ENCODE measurements at regions not wholly inside any gene's neighbourhood (a gene's known extent, or its start where the extent isn't known, plus 50 kb on each side); places are given as distances from the start of the nearest gene placed in this dataset.

GRCh38 chr10:117609796-117610170 lies 67.2 kb downstream of the EMX2 start:
- DNase-seq (no peak), ATAC-seq (no peak)
- no peaks in the 10 kb centered on the region for H3K9me3 ChIP-seq (ENCODE audit: control insufficient read depth, insufficient read depth, low read length)
- no peaks in the 10 kb centered on the region for H3K27me3 ChIP-seq (ENCODE audit: control insufficient read depth, insufficient read depth, low read length)
- Mint-ChIP-seq H3K27ac (no peak overlapping the region), H3K4me1 (no peaks in the 10 kb centered on the region), H3K36me3 (no peaks in the 10 kb centered on the region), H3K27me3 (ENCODE audit: low read depth in 2 of 2) (no peaks in the 10 kb centered on the region), H3K4me3 (no peak overlapping the region), H3K9me3 (no peaks in the 10 kb centered on the region)
- no peaks in the 10 kb centered on the region for H3K36me3 ChIP-seq (ENCODE audit: control insufficient read depth, insufficient read depth, low read length)
- no peak overlapping the region for H3K27ac ChIP-seq (ENCODE audit: low read length)
- no peaks in the 10 kb centered on the region for H3K4me1 ChIP-seq (ENCODE audit: control insufficient read depth, insufficient read depth, low read length)
- TF ChIP-seq CTCF (IDR thresholded peaks at IDR 0.05), result no peak
- no peak overlapping the region for H3K4me3 ChIP-seq (ENCODE audit: low read length)
- WGBS (ENCODE audit: insufficient coverage), result 86% methylated on average over 4 of the region's 4 CpGs
- intact Hi-C loops (cut with micrococcal nuclease), result no loop called here

- H3K27me3 ChIP-seq (ENCODE audit: control insufficient read depth, insufficient read depth, low read length), result no peaks in the 10 kb centered on the region
- Mint-ChIP-seq H3K36me3 (no peaks in the 10 kb centered on the region), H3K9me3 (no peaks in the 10 kb centered on the region), H3K27me3 (ENCODE audit: low read depth in 2 of 2) (no peaks in the 10 kb centered on the region), H3K27ac (no peak overlapping the region), H3K4me3 (no peak overlapping the region), H3K4me1 (no peaks in the 10 kb centered on the region)
- DNase-seq (no peak), ATAC-seq (no peak)
- no peaks in the 10 kb centered on the region for H3K36me3 ChIP-seq (ENCODE audit: control insufficient read depth, insufficient read depth, low read length)
- no peak overlapping the region for H3K4me3 ChIP-seq (ENCODE audit: low read length)
- no peak overlapping the region for H3K27ac ChIP-seq (ENCODE audit: low read length)
- WGBS (ENCODE audit: insufficient coverage), result 54% methylated on average over 4 of the region's 4 CpGs
- H3K9me3 ChIP-seq (ENCODE audit: control insufficient read depth, insufficient read depth, low read length), result no peaks in the 10 kb centered on the region
- no peak for TF ChIP-seq CTCF (IDR thresholded peaks at IDR 0.05)
- intact Hi-C loops (cut with micrococcal nuclease), result no loop called here
- H3K4me1 ChIP-seq (ENCODE audit: control insufficient read depth, insufficient read depth, low read length), result no peaks in the 10 kb centered on the region
Measured at GRCh38 chr10:117610321-117610720, 67.8 kb downstream of the EMX2 start.

GRCh38 chr10:117612113-117612512 lies 69.6 kb downstream of the EMX2 start:
- H3K4me1 Mint-ChIP-seq, result no peaks in the 10 kb centered on the region
- TF ChIP-seq CTCF (IDR thresholded peaks at IDR 0.05), result no peak
- Histone ChIP-seq H3K27me3 (ENCODE audit: control insufficient read depth, insufficient read depth, low read length) (no peaks in the 10 kb centered on the region), H3K27ac (ENCODE audit: low read length) (no peak overlapping the region), H3K4me1 (ENCODE audit: control insufficient read depth, insufficient read depth, low read length) (no peaks in the 10 kb centered on the region), H3K4me3 (ENCODE audit: low read length) (no peak overlapping the region), H3K9me3 (ENCODE audit: control insufficient read depth, insufficient read depth, low read length) (no peaks in the 10 kb centered on the region), H3K36me3 (ENCODE audit: control insufficient read depth, insufficient read depth, low read length) (no peaks in the 10 kb centered on the region)
- no peak for ATAC-seq
- no peak overlapping the region for H3K4me3 Mint-ChIP-seq
- no CpG with 5 or more reads among the region's 1 CpG for whole genome bisulfite sequencing (ENCODE audit: insufficient coverage)
- H3K27ac Mint-ChIP-seq, result no peak overlapping the region
- intact Hi-C loops (cut with micrococcal nuclease), result no loop called here
- H3K9me3 Mint-ChIP-seq, result peaks cover 0 to 2% of the 10 kb centered on the region in 2 donors
- no peak for DNase-seq
- H3K27me3 Mint-ChIP-seq (ENCODE audit: low read depth in 2 of 2), result peaks cover 6 to 9% of the 10 kb centered on the region in 2 donors
- no peaks in the 10 kb centered on the region for H3K36me3 Mint-ChIP-seq

GRCh38 chr10:117615649-117616048 lies 73.1 kb downstream of the EMX2 start:
- H3K9me3 ChIP-seq (ENCODE audit: control insufficient read depth, insufficient read depth, low read length), result no peaks in the 10 kb centered on the region
- Mint-ChIP-seq H3K27me3 (ENCODE audit: low read depth in 2 of 2) (peaks cover 6 to 18% of the 10 kb centered on the region in 2 donors), H3K4me3 (no peak overlapping the region), H3K36me3 (no peaks in the 10 kb centered on the region), H3K27ac (no peak overlapping the region), H3K9me3 (peaks cover 0 to 2% of the 10 kb centered on the region in 2 donors), H3K4me1 (peaks cover 0 to 6% of the 10 kb centered on the region in 2 donors)
- H3K4me3 ChIP-seq (ENCODE audit: low read length), result no peak overlapping the region
- no peak for TF ChIP-seq CTCF (IDR thresholded peaks at IDR 0.05)
- H3K36me3 ChIP-seq (ENCODE audit: control insufficient read depth, insufficient read depth, low read length), result no peaks in the 10 kb centered on the region
- no peak overlapping the region for H3K27ac ChIP-seq (ENCODE audit: low read length)
- ATAC-seq (no peak), DNase-seq (no peak)
- H3K4me1 ChIP-seq (ENCODE audit: control insufficient read depth, insufficient read depth, low read length), result no peaks in the 10 kb centered on the region
- intact Hi-C loops (cut with micrococcal nuclease), result no loop called here
- H3K27me3 ChIP-seq (ENCODE audit: control insufficient read depth, insufficient read depth, low read length), result no peaks in the 10 kb centered on the region
- 80% methylated on average over 2 of the region's 3 CpGs for WGBS (ENCODE audit: insufficient coverage)

Measured in natural killer cell (primary cell).